IPS-NIHi11 (cell line): ENCODE measurements at regions not wholly inside any gene's neighbourhood (a gene's known extent, or its start where the extent isn't known, plus 50 kb on each side); places are given as distances from the start of the nearest gene placed in this dataset.

ENCODE experiments used
- DNase-seq: peaks from one replicate; pipeline ENCODE4 v3.0.0; 2012; ENCODE audit warnings: mixed read lengths, low spot score

- no peak for DNase-seq
Observed at GRCh38 chr4:12324965-12325364, 896.3 kb upstream of the HS3ST1 start.

- no peak for DNase-seq
Observed at GRCh38 chr4:12319765-12320164, 891.1 kb upstream of the HS3ST1 start.

- no peak for DNase-seq
Observed at GRCh38 chr4:12304905-12305304, 876.2 kb upstream of the HS3ST1 start.

- no peak for DNase-seq
Observed at GRCh38 chr4:12296366-12296765, 867.7 kb upstream of the HS3ST1 start.

- DNase-seq: no peak
Observed at GRCh38 chr4:12293906-12294525, 865.3 kb upstream of the HS3ST1 start.

- DNase-seq: no peak
Observed at GRCh38 chr4:12286351-12286750, 857.7 kb upstream of the HS3ST1 start.

- no peak for DNase-seq
Observed at GRCh38 chr4:12270546-12270945, 841.9 kb upstream of the HS3ST1 start.

- DNase-seq: no peak
Observed at GRCh38 chr4:12265554-12265953, 836.9 kb upstream of the HS3ST1 start.

GRCh38 chr4:12260453-12260852 lies 831.8 kb upstream of the HS3ST1 start:
- no peak for DNase-seq

GRCh38 chr4:12244973-12245372 lies 816.3 kb upstream of the HS3ST1 start:
- DNase-seq: no peak

- DNase-seq: no peak
Observed at GRCh38 chr4:12242354-12242753, 813.7 kb upstream of the HS3ST1 start.

GRCh38 chr4:12239897-12240636 lies 811.4 kb upstream of the HS3ST1 start:
- no peak for DNase-seq

- no peak for DNase-seq
Observed at GRCh38 chr4:12231098-12231497, 802.4 kb upstream of the HS3ST1 start.

GRCh38 chr4:12221031-12221430 lies 792.3 kb upstream of the HS3ST1 start:
- no peak for DNase-seq

GRCh38 chr4:12211636-12212035 lies 782.9 kb upstream of the HS3ST1 start:
- no peak for DNase-seq

- no peak for DNase-seq
Observed at GRCh38 chr4:12207396-12207795, 778.7 kb upstream of the HS3ST1 start.

- no peak for DNase-seq
Observed at GRCh38 chr4:12206091-12206490, 777.4 kb upstream of the HS3ST1 start.

GRCh38 chr4:12203945-12204344 lies 775.3 kb upstream of the HS3ST1 start:
- DNase-seq: no peak

GRCh38 chr4:12200226-12200625 lies 771.5 kb upstream of the HS3ST1 start:
- DNase-seq: no peak

- DNase-seq: no peak
Observed at GRCh38 chr4:12186526-12186925, 757.8 kb upstream of the HS3ST1 start.

- DNase-seq: no peak
Observed at GRCh38 chr4:12178614-12179610, 750.2 kb upstream of the HS3ST1 start.

- DNase-seq: no peak
Observed at GRCh38 chr4:12177416-12177815, 748.7 kb upstream of the HS3ST1 start.

- no peak for DNase-seq
Observed at GRCh38 chr4:12173496-12173895, 744.8 kb upstream of the HS3ST1 start.
